Osteoblast (primary cell): ENCODE measurements at regions not wholly inside any gene's neighbourhood (a gene's known extent, or its start where the extent isn't known, plus 50 kb on each side); places are given as distances from the start of the nearest gene placed in this dataset.

Experiments
- DNase-seq: peaks from one replicate; pipeline ENCODE4 v3.0.0; 2011; ENCODE audit warnings: low spot score, mixed read lengths; ENCODE audit not compliant: insufficient read length; ENCODE audit errors: missing footprints
- H2AFZ ChIP-seq: 2 replicates; pipeline ENCODE4 v1.6.0; 2011; ENCODE audit warnings: mild to moderate bottlenecking, low read length
- H3K27ac ChIP-seq: 2 replicates; pipeline ENCODE4 v1.5.1; 2011; ENCODE audit warnings: mild to moderate bottlenecking, low read depth, low read length, moderate library complexity
- H3K27me3 ChIP-seq: 2 replicates; pipeline ENCODE4 v1.6.0; 2012; ENCODE audit warnings: mild to moderate bottlenecking, control low read depth, inconsistent platforms, low read length, moderate library complexity; ENCODE audit not compliant: insufficient read depth
- H3K36me3 ChIP-seq: 2 replicates; pipeline ENCODE4 v1.5.1; 2011; ENCODE audit warnings: mild to moderate bottlenecking, low read length, control low read depth, moderate library complexity; ENCODE audit not compliant: insufficient read depth
- H3K4me1 ChIP-seq: 2 replicates; pipeline ENCODE4 v1.5.1; 2011; ENCODE audit warnings: mild to moderate bottlenecking, low read length, control low read depth, moderate library complexity; ENCODE audit not compliant: insufficient read depth
- H3K4me2 ChIP-seq: 2 replicates; pipeline ENCODE4 v1.6.0; 2011; ENCODE audit warnings: mild to moderate bottlenecking, low read length; ENCODE audit not compliant: insufficient read depth
- H3K4me3 ChIP-seq: fragments of 200-600 bp; sonication (generic); 3 replicates; pipeline ENCODE4 v1.5.1; 2012; ENCODE audit warnings: mild to moderate bottlenecking, low read length, inconsistent platforms; ENCODE audit not compliant: insufficient read depth
- H3K79me2 ChIP-seq: 2 replicates; pipeline ENCODE4 v1.6.0; 2012; ENCODE audit warnings: mild to moderate bottlenecking, low read length, control low read depth, inconsistent platforms; ENCODE audit not compliant: insufficient read depth
- H3K9me3 ChIP-seq: 2 replicates; pipeline ENCODE4 v1.5.1; 2011; ENCODE audit warnings: low read depth, low read length, control low read depth
- H4K20me1 ChIP-seq: 2 replicates; pipeline ENCODE4 v1.6.0; 2012; ENCODE audit warnings: mild to moderate bottlenecking, low read length, control low read depth; ENCODE audit not compliant: insufficient read depth
- CTCF ChIP-seq: IDR thresholded peaks from 2 replicates; pipeline ENCODE4 v1.5.1; 2011; ENCODE audit warnings: mild to moderate bottlenecking, low read depth, low read length, moderate library complexity; ENCODE audit errors: extremely low read depth

GRCh38 chr11:23502826-23503225, 642.6 kb upstream of the CCDC179 start:
- H3K27me3 ChIP-seq = no peaks in the 10 kb centered on the region
- no peak for DNase-seq

GRCh38 chr11:23509023-23509422, 648.7 kb upstream of the CCDC179 start:
- Histone ChIP-seq H3K4me2 (no peak overlapping the region), H3K4me1 (no peaks in the 10 kb centered on the region), H3K79me2 (no peaks in the 10 kb centered on the region), H4K20me1 (no peaks in the 10 kb centered on the region), H3K9me3 (no peaks in the 10 kb centered on the region), H3K36me3 (no peaks in the 10 kb centered on the region), H2AFZ (no peak overlapping the region), H3K27ac (no peak overlapping the region), H3K4me3 (no peak overlapping the region), H3K27me3 (no peaks in the 10 kb centered on the region)
- no peak for TF ChIP-seq CTCF
- no peak for DNase-seq

More at GRCh38 chr11:23502826-23503225, 642.6 kb upstream of the CCDC179 start:
- no peaks in the 10 kb centered on the region for H3K4me1 ChIP-seq
- H3K27ac ChIP-seq = no peak overlapping the region
- no peak overlapping the region for H3K4me2 ChIP-seq
- no peaks in the 10 kb centered on the region for H3K9me3 ChIP-seq
- no peak overlapping the region for H3K4me3 ChIP-seq
- no peaks in the 10 kb centered on the region for H4K20me1 ChIP-seq
- TF ChIP-seq CTCF = no peak
- no peaks in the 10 kb centered on the region for H3K79me2 ChIP-seq
- no peaks in the 10 kb centered on the region for H3K36me3 ChIP-seq
- no peak overlapping the region for H2AFZ ChIP-seq

- Histone ChIP-seq H3K79me2 (no peaks in the 10 kb centered on the region), H3K27ac (no peak overlapping the region)
Observed at GRCh38 chr11:23509821-23510220, 649.5 kb upstream of the CCDC179 start.

GRCh38 chr11:23519194-23519593, 658.9 kb upstream of the CCDC179 start:
- no peak for TF ChIP-seq CTCF
- Histone ChIP-seq H3K27me3 (no peaks in the 10 kb centered on the region), H2AFZ (no peak overlapping the region), H3K36me3 (no peaks in the 10 kb centered on the region), H3K4me2 (no peak overlapping the region), H4K20me1 (no peaks in the 10 kb centered on the region), H3K27ac (no peak overlapping the region), H3K79me2 (no peaks in the 10 kb centered on the region), H3K4me3 (no peak overlapping the region), H3K4me1 (no peaks in the 10 kb centered on the region), H3K9me3 (no peaks in the 10 kb centered on the region)
- DNase-seq = no peak

More at GRCh38 chr11:23509821-23510220, 649.5 kb upstream of the CCDC179 start:
- Histone ChIP-seq H3K4me3 (no peak overlapping the region), H3K9me3 (no peaks in the 10 kb centered on the region), H3K4me1 (no peaks in the 10 kb centered on the region), H3K4me2 (no peak overlapping the region), H3K27me3 (no peaks in the 10 kb centered on the region), H2AFZ (no peak overlapping the region), H4K20me1 (no peaks in the 10 kb centered on the region), H3K36me3 (no peaks in the 10 kb centered on the region)
- no peak for TF ChIP-seq CTCF
- no peak for DNase-seq
